GDM1 (cell line): ENCODE measurements at regions not wholly inside any gene's neighbourhood (a gene's known extent, or its start where the extent isn't known, plus 50 kb on each side); places are given as distances from the start of the nearest gene placed in this dataset.
"Not testable (repeated sequence)": the region's sequence is repeated elsewhere in the genome, so short reads cannot be mapped to it uniquely, and the experiment has no call there.

Experiments used
- DNase-seq: peaks from one replicate; lab custom pipeline; 2025; lab: John Stamatoyannopoulos, UW

- DNase-seq: no peak
These were observed 360.6 kb downstream of the NR2F1-AS1 start for GRCh38 chr5:93220431-93220830.

GRCh38 chr5:93219641-93220145 lies 361.3 kb downstream of the NR2F1-AS1 start:
- no peak for DNase-seq

GRCh38 chr5:93213111-93213794 lies 367.8 kb downstream of the NR2F1-AS1 start:
- not testable (repeated sequence) for DNase-seq

- no peak for DNase-seq
These were observed 371.5 kb downstream of the NR2F1-AS1 start for GRCh38 chr5:93209476-93209875.

- DNase-seq: no peak
These were observed 372.8 kb downstream of the NR2F1-AS1 start for GRCh38 chr5:93208141-93208751.

- DNase-seq: no peak
These were observed 374.8 kb downstream of the NR2F1-AS1 start for GRCh38 chr5:93206203-93206602.

GRCh38 chr5:93201061-93201460 lies 380.0 kb downstream of the NR2F1-AS1 start:
- DNase-seq: no peak

GRCh38 chr5:93196986-93197385 lies 384.0 kb downstream of the NR2F1-AS1 start:
- no peak for DNase-seq

- DNase-seq: no peak
These were observed 387.3 kb downstream of the NR2F1-AS1 start for GRCh38 chr5:93193431-93194347.

GRCh38 chr5:93192683-93193082 lies 388.3 kb downstream of the NR2F1-AS1 start:
- no peak for DNase-seq

- DNase-seq: no peak
These were observed 388.9 kb downstream of the NR2F1-AS1 start for GRCh38 chr5:93192087-93192486.

GRCh38 chr5:93191035-93191817 lies 389.8 kb downstream of the NR2F1-AS1 start:
- no peak for DNase-seq

- DNase-seq: no peak
These were observed 391.3 kb downstream of the NR2F1-AS1 start for GRCh38 chr5:93189707-93190120.

GRCh38 chr5:93188876-93189485 lies 392.0 kb downstream of the NR2F1-AS1 start:
- DNase-seq: no peak

GRCh38 chr5:93186076-93186682 lies 394.8 kb downstream of the NR2F1-AS1 start:
- DNase-seq: no peak

- no peak for DNase-seq
These were observed 397.0 kb downstream of the NR2F1-AS1 start for GRCh38 chr5:93184041-93184440.

- no peak for DNase-seq
These were observed 401.6 kb downstream of the NR2F1-AS1 start for GRCh38 chr5:93179466-93179865.

- DNase-seq: no peak
These were observed 406.1 kb downstream of the NR2F1-AS1 start for GRCh38 chr5:93174930-93175329.

- DNase-seq: no peak
These were observed 415.5 kb downstream of the NR2F1-AS1 start for GRCh38 chr5:93165559-93165958.

GRCh38 chr5:93164690-93165089 lies 416.3 kb downstream of the NR2F1-AS1 start:
- DNase-seq: no peak
